ENCODE measurements at regions not wholly inside any gene's neighbourhood (a gene's known extent, or its start where the extent isn't known, plus 50 kb on each side); places are given as distances from the start of the nearest gene placed in this dataset.

DNA sequence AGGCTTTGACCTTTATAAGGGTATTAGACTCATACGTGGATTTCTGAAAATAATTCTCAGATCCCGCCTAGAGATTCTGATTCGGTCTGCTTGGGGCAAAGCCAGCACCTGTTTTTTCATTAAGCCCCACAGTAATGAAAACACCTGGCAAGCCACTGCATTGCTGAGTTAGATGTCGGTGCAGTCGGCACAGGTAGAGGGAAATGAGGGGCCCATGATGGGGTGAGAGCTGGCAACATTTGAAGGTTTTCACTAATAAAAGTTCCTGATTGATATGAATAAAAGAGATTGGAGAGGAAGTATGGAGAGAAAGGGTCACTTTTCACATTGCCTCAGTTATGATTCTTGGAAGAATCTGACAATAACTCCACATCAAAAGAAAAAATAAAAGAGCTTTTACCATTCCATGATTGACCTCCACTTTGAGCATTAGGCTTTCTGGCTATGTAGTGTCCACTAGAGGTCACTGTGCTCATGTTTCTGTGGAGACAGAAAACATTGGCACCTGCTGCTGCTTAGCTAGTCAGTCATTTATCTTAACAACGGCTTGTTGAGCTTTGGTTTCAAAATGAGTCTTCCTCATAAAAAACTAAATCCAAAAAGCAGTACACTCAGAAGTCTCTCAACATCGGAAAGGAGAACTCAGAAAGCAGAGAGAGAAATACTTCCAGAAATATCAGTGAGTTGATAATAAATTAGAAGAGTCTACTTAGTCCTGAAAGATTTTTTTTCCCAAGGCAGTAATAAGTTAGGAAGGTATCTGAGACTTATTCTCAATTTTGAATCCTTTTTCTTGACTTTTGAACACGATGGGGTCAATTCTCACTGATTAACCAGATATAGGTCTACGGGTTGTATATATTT lies 53.3 kb upstream of the KLHL31 start:
- TF ChIP-seq CREB1 (IDR thresholded peaks at IDR 0.05) (no peak), KDM1A (IDR thresholded peaks at IDR 0.05; ENCODE audit: borderline replicate concordance, low read length) (no peak), RAD21 (IDR thresholded peaks at IDR 0.05 in 1 of 2, conservative IDR thresholded peaks at IDR 0.05 in 1 of 2; ENCODE audit: low read depth in 2 of 2, low read length in 2 of 2) (peak; percentile 66 to 69), POLR2A (IDR thresholded peaks at IDR 0.05; ENCODE audit: control extremely low read depth in 1 of 2, low read depth in 2 of 2, low read length in 2 of 2) (no peak), SAP30 (IDR thresholded peaks at IDR 0.05; ENCODE audit: insufficient read depth, insufficient replicate concordance, low read length) (no peak), EZH2 (IDR thresholded peaks at IDR 0.05; ENCODE audit: low read depth, low read length, severe bottlenecking) (no peak)
- TF ChIP-seq, protein P1, sequence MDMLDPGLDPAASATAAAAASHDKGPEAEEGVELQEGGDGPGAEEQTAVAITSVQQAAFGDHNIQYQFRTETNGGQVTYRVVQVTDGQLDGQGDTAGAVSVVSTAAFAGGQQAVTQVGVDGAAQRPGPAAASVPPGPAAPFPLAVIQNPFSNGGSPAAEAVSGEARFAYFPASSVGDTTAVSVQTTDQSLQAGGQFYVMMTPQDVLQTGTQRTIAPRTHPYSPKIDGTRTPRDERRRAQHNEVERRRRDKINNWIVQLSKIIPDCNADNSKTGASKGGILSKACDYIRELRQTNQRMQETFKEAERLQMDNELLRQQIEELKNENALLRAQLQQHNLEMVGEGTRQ (IDR thresholded peaks at IDR 0.05; ENCODE audit: low read length): no peak
- TF ChIP-seq, protein P2, sequence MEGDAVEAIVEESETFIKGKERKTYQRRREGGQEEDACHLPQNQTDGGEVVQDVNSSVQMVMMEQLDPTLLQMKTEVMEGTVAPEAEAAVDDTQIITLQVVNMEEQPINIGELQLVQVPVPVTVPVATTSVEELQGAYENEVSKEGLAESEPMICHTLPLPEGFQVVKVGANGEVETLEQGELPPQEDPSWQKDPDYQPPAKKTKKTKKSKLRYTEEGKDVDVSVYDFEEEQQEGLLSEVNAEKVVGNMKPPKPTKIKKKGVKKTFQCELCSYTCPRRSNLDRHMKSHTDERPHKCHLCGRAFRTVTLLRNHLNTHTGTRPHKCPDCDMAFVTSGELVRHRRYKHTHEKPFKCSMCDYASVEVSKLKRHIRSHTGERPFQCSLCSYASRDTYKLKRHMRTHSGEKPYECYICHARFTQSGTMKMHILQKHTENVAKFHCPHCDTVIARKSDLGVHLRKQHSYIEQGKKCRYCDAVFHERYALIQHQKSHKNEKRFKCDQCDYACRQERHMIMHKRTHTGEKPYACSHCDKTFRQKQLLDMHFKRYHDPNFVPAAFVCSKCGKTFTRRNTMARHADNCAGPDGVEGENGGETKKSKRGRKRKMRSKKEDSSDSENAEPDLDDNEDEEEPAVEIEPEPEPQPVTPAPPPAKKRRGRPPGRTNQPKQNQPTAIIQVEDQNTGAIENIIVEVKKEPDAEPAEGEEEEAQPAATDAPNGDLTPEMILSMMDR (IDR thresholded peaks at IDR 0.05; ENCODE audit: control extremely low read depth in 1 of 3, insufficient read depth in 1 of 3, low read depth in 1 of 3, low read length in 3 of 3): peak in 2 of 3 experiments; percentile 72 to 85; a peak in 3 of 4 replicates
